IMR-90 (cell line): ENCODE measurements at regions not wholly inside any gene's neighbourhood (a gene's known extent, or its start where the extent isn't known, plus 50 kb on each side); places are given as distances from the start of the nearest gene placed in this dataset.

ENCODE experiments used
- BHLHE40 ChIP-seq: fragments of 150-350 bp; IDR thresholded peaks from 2 replicates; pipeline ENCODE4 v1.6.1; 2016; ENCODE audit warnings: mild to moderate bottlenecking, low read depth, low read length
- MAZ ChIP-seq: IDR thresholded peaks from 2 replicates; pipeline ENCODE4 v1.6.1; 2012; ENCODE audit warnings: low read depth, mild to moderate bottlenecking, low read length, improper control_type of control experiment, moderate library complexity, borderline replicate concordance
- NFE2L2 ChIP-seq: fragments of 150-350 bp; IDR thresholded peaks from 2 replicates; pipeline ENCODE4 v1.6.1; 2016; ENCODE audit warnings: low read depth, mild to moderate bottlenecking, low read length
- POLR2A ChIP-seq: IDR thresholded peaks from 2 replicates; pipeline ENCODE4 v1.6.1; 2012; ENCODE audit warnings: mild to moderate bottlenecking, low read depth, low read length
- RFX5 ChIP-seq: IDR thresholded peaks from 2 replicates; pipeline ENCODE4 v1.8.0; 2012; ENCODE audit warnings: low read depth, mild to moderate bottlenecking, low read length, moderate library complexity
- TF ChIP-seq, protein P1 (sequence below): conservative IDR thresholded peaks from 2 replicates; pipeline ENCODE4 v1.5.1; 2012; ENCODE audit warnings: mild to moderate bottlenecking, low read depth, low read length, improper control_type of control experiment

DNA sequence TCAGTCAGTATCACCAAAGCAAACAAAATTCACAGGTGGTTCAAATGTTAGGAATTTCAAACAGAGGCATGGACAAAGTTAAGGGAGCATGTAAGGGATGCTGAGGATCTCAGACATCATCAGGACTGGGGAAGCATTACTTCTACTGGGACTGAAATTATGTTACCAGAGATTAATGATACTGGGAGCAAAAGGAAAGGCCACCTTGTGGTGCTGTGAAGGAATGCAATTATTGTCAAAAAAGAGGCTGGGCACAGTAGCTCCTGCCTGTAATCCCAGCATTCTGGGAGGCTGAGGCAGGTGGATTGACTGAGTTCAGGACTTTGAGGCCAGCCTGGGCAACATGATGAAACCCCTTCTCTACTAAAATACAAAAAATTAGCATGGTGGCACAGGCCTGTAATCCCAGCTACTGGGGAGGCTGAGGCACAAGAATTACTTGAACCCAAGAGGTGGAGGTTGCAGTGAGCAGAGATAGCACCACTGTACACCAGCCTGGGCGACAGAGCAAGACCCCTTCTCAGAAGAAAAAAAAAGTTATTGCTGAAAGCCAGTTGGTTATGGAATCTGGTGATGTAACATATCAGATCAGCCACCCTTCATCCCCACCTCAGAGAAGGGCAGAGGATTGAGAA lies 954.3 kb downstream of the PCDH7 start:
- TF ChIP-seq, protein P1, sequence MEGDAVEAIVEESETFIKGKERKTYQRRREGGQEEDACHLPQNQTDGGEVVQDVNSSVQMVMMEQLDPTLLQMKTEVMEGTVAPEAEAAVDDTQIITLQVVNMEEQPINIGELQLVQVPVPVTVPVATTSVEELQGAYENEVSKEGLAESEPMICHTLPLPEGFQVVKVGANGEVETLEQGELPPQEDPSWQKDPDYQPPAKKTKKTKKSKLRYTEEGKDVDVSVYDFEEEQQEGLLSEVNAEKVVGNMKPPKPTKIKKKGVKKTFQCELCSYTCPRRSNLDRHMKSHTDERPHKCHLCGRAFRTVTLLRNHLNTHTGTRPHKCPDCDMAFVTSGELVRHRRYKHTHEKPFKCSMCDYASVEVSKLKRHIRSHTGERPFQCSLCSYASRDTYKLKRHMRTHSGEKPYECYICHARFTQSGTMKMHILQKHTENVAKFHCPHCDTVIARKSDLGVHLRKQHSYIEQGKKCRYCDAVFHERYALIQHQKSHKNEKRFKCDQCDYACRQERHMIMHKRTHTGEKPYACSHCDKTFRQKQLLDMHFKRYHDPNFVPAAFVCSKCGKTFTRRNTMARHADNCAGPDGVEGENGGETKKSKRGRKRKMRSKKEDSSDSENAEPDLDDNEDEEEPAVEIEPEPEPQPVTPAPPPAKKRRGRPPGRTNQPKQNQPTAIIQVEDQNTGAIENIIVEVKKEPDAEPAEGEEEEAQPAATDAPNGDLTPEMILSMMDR = peak; percentile 45
- TF ChIP-seq POLR2A (no peak), BHLHE40 (no peak), NFE2L2 (no peak), RFX5 (no peak), MAZ (no peak)
